IMR-90 (cell line): ENCODE measurements at regions not wholly inside any gene's neighbourhood (a gene's known extent, or its start where the extent isn't known, plus 50 kb on each side); places are given as distances from the start of the nearest gene placed in this dataset.

Source experiments
- ATAC-seq: fragments of 200-7000 bp; cut with Tn5 transposase; 2 replicates; pipeline ENCODE4 v1.9.1; 2020; ENCODE audit warnings: low read depth, mild to moderate bottlenecking, moderate library complexity
- BruUV-seq: library from RNA; stranded (reverse); fragments of 400-500 nt; replicated peaks from 2 replicates; lab custom pipeline; 2021; lab: Mats Ljungman, UMichigan
- CTCF ChIA-PET: fragments of 300-600 bp; formaldehyde crosslinking; extraction: SDS; loops from one replicate; lab custom pipeline; 2021; ENCODE audit warnings: antibody characterized with exemption; lab: Yijun Ruan, JAX
- POLR2A ChIA-PET: fragments of 300-600 bp; sonication (Branson Sonifier 250); formaldehyde crosslinking; loops from one replicate; lab custom pipeline; 2022; ENCODE audit warnings: antibody characterized with exemption; ENCODE audit not compliant: unreplicated experiment; lab: Charles Lee
- DNase-seq: peaks from one replicate; pipeline ENCODE4 v3.0.0; 2013
- H2AFZ ChIP-seq: replicated peaks from 2 replicates; pipeline ENCODE3; 2013; ENCODE audit warnings: low read length, mild to moderate bottlenecking; ENCODE audit not compliant: poor library complexity
- H2AK5ac ChIP-seq: 2 replicates; pipeline ENCODE4 v1.6.1; 2013; ENCODE audit warnings: low read depth, low read length, inconsistent platforms
- H2AK9ac ChIP-seq: replicated peaks from 2 replicates; pipeline ENCODE3; 2013; ENCODE audit warnings: mild to moderate bottlenecking, low read depth, low read length, moderate library complexity; ENCODE audit not compliant: poor library complexity
- H2BK120ac ChIP-seq: 2 replicates; pipeline ENCODE4 v1.6.1; 2013; ENCODE audit warnings: low read depth, low read length, inconsistent platforms
- H2BK15ac ChIP-seq: 3 replicates; pipeline ENCODE4 v1.6.1; 2013; ENCODE audit warnings: low read depth, low read length, inconsistent platforms
- H2BK20ac ChIP-seq: 2 replicates; pipeline ENCODE4 v1.6.1; 2013; ENCODE audit warnings: low read depth, mild to moderate bottlenecking, inconsistent platforms, low read length, moderate library complexity
- H2BK5ac ChIP-seq: 2 replicates; pipeline ENCODE4 v1.6.1; 2013; ENCODE audit warnings: mild to moderate bottlenecking, low read depth, low read length, inconsistent platforms; ENCODE audit not compliant: poor library complexity, severe bottlenecking
- H3K14ac ChIP-seq: replicated peaks from 2 replicates; pipeline ENCODE4 v1.6.1; 2013; ENCODE audit warnings: low read depth, low read length, inconsistent platforms
- H3K18ac ChIP-seq: 2 replicates; pipeline ENCODE4 v1.6.1; 2013; ENCODE audit warnings: low read depth, low read length, control low read depth
- H3K23ac ChIP-seq: 2 replicates; pipeline ENCODE4 v1.6.1; 2013; ENCODE audit warnings: low read depth, low read length, inconsistent platforms
- H3K27ac ChIP-seq: 2 replicates; pipeline ENCODE4 v1.5.1; 2013; ENCODE audit warnings: mild to moderate bottlenecking, control low read depth, low read length; ENCODE audit not compliant: insufficient read depth
- H3K27me3 ChIP-seq: 2 replicates; pipeline ENCODE4 v1.6.1; 2013; ENCODE audit warnings: low read length; ENCODE audit not compliant: control insufficient read depth, insufficient read depth
- H3K36me3 ChIP-seq: 2 replicates; pipeline ENCODE4 v1.6.1; 2013; ENCODE audit warnings: low read length, mixed read lengths; ENCODE audit not compliant: control insufficient read depth, insufficient read depth
- H3K4ac ChIP-seq: 2 replicates; pipeline ENCODE4 v1.6.1; 2013; ENCODE audit warnings: low read depth, low read length, inconsistent platforms
- H3K4me1 ChIP-seq: 2 replicates; pipeline ENCODE4 v1.6.1; 2013; ENCODE audit warnings: low read length, mixed read lengths; ENCODE audit not compliant: control insufficient read depth, insufficient read depth
- H3K4me2 ChIP-seq: 2 replicates; pipeline ENCODE4 v1.6.1; 2013; ENCODE audit warnings: low read depth, mild to moderate bottlenecking, control low read depth, low read length, moderate library complexity
- H3K4me3 ChIP-seq: 2 replicates; pipeline ENCODE4 v1.5.1; 2013; ENCODE audit warnings: low read depth, mild to moderate bottlenecking, control low read depth, low read length, moderate library complexity; ENCODE audit not compliant: insufficient read depth
- H3K56ac ChIP-seq: 2 replicates; pipeline ENCODE4 v1.6.1; 2013; ENCODE audit warnings: low read length, inconsistent platforms; ENCODE audit not compliant: insufficient read depth; ENCODE audit errors: extremely low read depth
- H3K79me1 ChIP-seq, 2 experiments: 2 replicates each; pipeline ENCODE4 v1.6.1; 2013; ENCODE audit warnings: low read length in 2 of 2, inconsistent platforms in 1 of 2, low read depth in 1 of 2
- H3K9ac ChIP-seq: 2 replicates; pipeline ENCODE4 v1.6.1; 2013; ENCODE audit warnings: low read depth, low read length, control low read depth
- H3K9me1 ChIP-seq: 2 replicates; pipeline ENCODE4 v1.6.1; 2013; ENCODE audit warnings: low read length, inconsistent platforms; ENCODE audit not compliant: insufficient read depth
- H3K9me3 ChIP-seq: 2 replicates; pipeline ENCODE4 v1.6.1; 2013; ENCODE audit warnings: low read length; ENCODE audit not compliant: control insufficient read depth, insufficient read depth
- H4K20me1 ChIP-seq: 2 replicates; pipeline ENCODE4 v1.6.1; 2013; ENCODE audit warnings: low read length, inconsistent platforms; ENCODE audit not compliant: insufficient read depth
- H4K5ac ChIP-seq: 2 replicates; pipeline ENCODE4 v1.6.1; 2013; ENCODE audit warnings: mild to moderate bottlenecking, low read depth, low read length, control low read depth
- H4K8ac ChIP-seq, 2 experiments: 2 replicates each; pipeline ENCODE4 v1.6.1; 2013; ENCODE audit warnings: low read depth in 2 of 2, low read length in 2 of 2, control low read depth in 1 of 2, inconsistent platforms in 1 of 2
- H4K91ac ChIP-seq: 2 replicates; pipeline ENCODE4 v1.6.1; 2013; ENCODE audit warnings: low read depth, low read length, inconsistent platforms; ENCODE audit not compliant: insufficient read depth
- BHLHE40 ChIP-seq: fragments of 150-350 bp; IDR thresholded peaks from 2 replicates; pipeline ENCODE4 v1.6.1; 2016; ENCODE audit warnings: mild to moderate bottlenecking, low read depth, low read length
- CEBPB ChIP-seq: IDR thresholded peaks from 2 replicates; pipeline ENCODE4 v1.6.1; 2012; ENCODE audit warnings: low read depth, low read length, improper control_type of control experiment
- CHD1 ChIP-seq: IDR thresholded peaks from 2 replicates; pipeline ENCODE4 v1.6.1; 2012; ENCODE audit warnings: low read depth, low read length, improper control_type of control experiment
- FOS ChIP-seq: fragments of 150-350 bp; IDR thresholded peaks from 2 replicates; pipeline ENCODE4 v1.6.1; 2016; ENCODE audit warnings: low read depth, low read length
- MAFK ChIP-seq: IDR thresholded peaks from 2 replicates; pipeline ENCODE4 v1.6.1; 2012; ENCODE audit warnings: low read depth, low read length, improper control_type of control experiment
- MAZ ChIP-seq: IDR thresholded peaks from 2 replicates; pipeline ENCODE4 v1.6.1; 2012; ENCODE audit warnings: low read depth, mild to moderate bottlenecking, low read length, improper control_type of control experiment, moderate library complexity, borderline replicate concordance
- MXI1 ChIP-seq: IDR thresholded peaks from 2 replicates; pipeline ENCODE4 v1.6.1; 2012; ENCODE audit warnings: low read depth, mild to moderate bottlenecking, low read length, moderate library complexity, borderline replicate concordance
- NFE2L2 ChIP-seq: fragments of 150-350 bp; IDR thresholded peaks from 2 replicates; pipeline ENCODE4 v1.6.1; 2016; ENCODE audit warnings: low read depth, mild to moderate bottlenecking, low read length
- POLR2A ChIP-seq: IDR thresholded peaks from 2 replicates; pipeline ENCODE4 v1.6.1; 2012; ENCODE audit warnings: mild to moderate bottlenecking, low read depth, low read length
- RAD21 ChIP-seq: IDR thresholded peaks from 2 replicates; pipeline ENCODE4 v1.6.1; 2012; ENCODE audit warnings: low read length, improper control_type of control experiment
- RCOR1 ChIP-seq: IDR thresholded peaks from 2 replicates; pipeline ENCODE4 v1.6.1; 2012; ENCODE audit warnings: mild to moderate bottlenecking, low read length, improper control_type of control experiment; ENCODE audit not compliant: insufficient replicate concordance
- RFX5 ChIP-seq: IDR thresholded peaks from 2 replicates; pipeline ENCODE4 v1.8.0; 2012; ENCODE audit warnings: low read depth, mild to moderate bottlenecking, low read length, moderate library complexity
- SMC3 ChIP-seq: fragments of 150-350 bp; IDR thresholded peaks from 2 replicates; pipeline ENCODE4 v1.6.1; 2016; ENCODE audit warnings: low read depth, mild to moderate bottlenecking, antibody characterized with exemption, low read length, moderate library complexity
- WGBS, 2 experiments: methylation state at CpG; one replicate each; pipeline versions ENCODE4 v1.1.5 to v1.1.7; 2013; ENCODE audit warnings: missing lambda C conversion rate in 2 of 2; ENCODE audit not compliant: insufficient read length in 1 of 2; ENCODE audit errors: extremely low coverage in 2 of 2; 5-methylcytosine and 5-hydroxymethylcytosine counted together
- dilution Hi-C: fragments of 300-500 bp; cut with HindIII; formaldehyde crosslinking; loops from one replicate; pipeline ENCODE4 v1.14.3; 2018; ENCODE audit warnings: low sequenced_read_pairs; ENCODE audit not compliant: unreplicated experiment
- in situ Hi-C: fragments of 300-500 bp; cut with MboI; formaldehyde crosslinking; loops from 3 replicates; pipeline ENCODE4 v1.14.3; 2019; ENCODE audit warnings: low sequenced_read_pairs, inconsistent platforms, mixed read lengths
- intact Hi-C: fragments of 100-400 bp; cut with micrococcal nuclease; formaldehyde crosslinking; loops from 2 replicates; pipeline ENCODE4 v1.10.0; 2022
- TF ChIP-seq, protein P1 (sequence below): fragments of 150-350 bp; IDR thresholded peaks from 2 replicates; pipeline ENCODE4 v1.6.1; 2017; ENCODE audit warnings: mild to moderate bottlenecking, antibody characterized with exemption, low read length, low read depth
- TF ChIP-seq, protein P2 (sequence below): fragments of 150-350 bp; IDR thresholded peaks from 2 replicates; pipeline ENCODE4 v1.6.1; 2016; ENCODE audit warnings: low read depth, mild to moderate bottlenecking, low read length, moderate library complexity, borderline replicate concordance
- TF ChIP-seq, protein P3 (sequence below): conservative IDR thresholded peaks from 2 replicates; pipeline ENCODE4 v1.5.1; 2012; ENCODE audit warnings: mild to moderate bottlenecking, low read depth, low read length, improper control_type of control experiment

DNA sequence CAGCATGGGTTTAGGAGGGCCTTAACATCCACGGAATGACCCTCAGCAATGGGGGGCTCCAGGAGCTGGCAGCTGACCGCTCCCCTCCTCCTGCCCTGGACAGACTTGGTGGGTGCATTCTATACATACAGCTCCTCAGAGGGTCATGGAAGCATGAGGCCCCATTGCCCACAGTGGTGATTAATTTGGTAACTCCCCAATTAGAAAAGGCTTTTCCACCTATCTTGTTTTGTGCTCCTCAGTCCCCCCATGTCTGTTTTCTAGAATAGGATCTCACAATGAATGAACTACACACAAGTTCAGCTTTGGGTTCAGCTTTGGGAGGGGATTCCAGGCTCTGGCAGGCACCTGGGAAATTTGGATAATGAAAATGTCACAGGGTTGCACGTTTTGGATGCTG is 707.8 kb downstream of the UQCRFS1 start:
- BruUV-seq = no TSS peak
- in situ Hi-C loops = no loop called here

More for the DNA sequence above, 707.8 kb downstream of the UQCRFS1 start:
- DNase-seq = no peak
- no peak overlapping the region for H3K27ac ChIP-seq
- no peak overlapping the region for H3K4me2 ChIP-seq
- H3K79me1 ChIP-seq = no peaks in the 10 kb centered on the region
- no peak overlapping the region for H2AK9ac ChIP-seq
- no peak overlapping the region for H4K91ac ChIP-seq
- TF ChIP-seq RAD21 (no peak), SMC3 (no peak), NFE2L2 (no peak), FOS (no peak), MAZ (no peak), RCOR1 (no peak), MAFK (no peak), RFX5 (no peak), CHD1 (no peak), MXI1 (no peak), CEBPB (no peak), BHLHE40 (no peak), POLR2A (no peak)
- TF ChIP-seq, protein P1, sequence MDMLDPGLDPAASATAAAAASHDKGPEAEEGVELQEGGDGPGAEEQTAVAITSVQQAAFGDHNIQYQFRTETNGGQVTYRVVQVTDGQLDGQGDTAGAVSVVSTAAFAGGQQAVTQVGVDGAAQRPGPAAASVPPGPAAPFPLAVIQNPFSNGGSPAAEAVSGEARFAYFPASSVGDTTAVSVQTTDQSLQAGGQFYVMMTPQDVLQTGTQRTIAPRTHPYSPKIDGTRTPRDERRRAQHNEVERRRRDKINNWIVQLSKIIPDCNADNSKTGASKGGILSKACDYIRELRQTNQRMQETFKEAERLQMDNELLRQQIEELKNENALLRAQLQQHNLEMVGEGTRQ = no peak
- TF ChIP-seq, protein P2, sequence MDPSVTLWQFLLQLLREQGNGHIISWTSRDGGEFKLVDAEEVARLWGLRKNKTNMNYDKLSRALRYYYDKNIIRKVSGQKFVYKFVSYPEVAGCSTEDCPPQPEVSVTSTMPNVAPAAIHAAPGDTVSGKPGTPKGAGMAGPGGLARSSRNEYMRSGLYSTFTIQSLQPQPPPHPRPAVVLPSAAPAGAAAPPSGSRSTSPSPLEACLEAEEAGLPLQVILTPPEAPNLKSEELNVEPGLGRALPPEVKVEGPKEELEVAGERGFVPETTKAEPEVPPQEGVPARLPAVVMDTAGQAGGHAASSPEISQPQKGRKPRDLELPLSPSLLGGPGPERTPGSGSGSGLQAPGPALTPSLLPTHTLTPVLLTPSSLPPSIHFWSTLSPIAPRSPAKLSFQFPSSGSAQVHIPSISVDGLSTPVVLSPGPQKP = no peak
- TF ChIP-seq, protein P3, sequence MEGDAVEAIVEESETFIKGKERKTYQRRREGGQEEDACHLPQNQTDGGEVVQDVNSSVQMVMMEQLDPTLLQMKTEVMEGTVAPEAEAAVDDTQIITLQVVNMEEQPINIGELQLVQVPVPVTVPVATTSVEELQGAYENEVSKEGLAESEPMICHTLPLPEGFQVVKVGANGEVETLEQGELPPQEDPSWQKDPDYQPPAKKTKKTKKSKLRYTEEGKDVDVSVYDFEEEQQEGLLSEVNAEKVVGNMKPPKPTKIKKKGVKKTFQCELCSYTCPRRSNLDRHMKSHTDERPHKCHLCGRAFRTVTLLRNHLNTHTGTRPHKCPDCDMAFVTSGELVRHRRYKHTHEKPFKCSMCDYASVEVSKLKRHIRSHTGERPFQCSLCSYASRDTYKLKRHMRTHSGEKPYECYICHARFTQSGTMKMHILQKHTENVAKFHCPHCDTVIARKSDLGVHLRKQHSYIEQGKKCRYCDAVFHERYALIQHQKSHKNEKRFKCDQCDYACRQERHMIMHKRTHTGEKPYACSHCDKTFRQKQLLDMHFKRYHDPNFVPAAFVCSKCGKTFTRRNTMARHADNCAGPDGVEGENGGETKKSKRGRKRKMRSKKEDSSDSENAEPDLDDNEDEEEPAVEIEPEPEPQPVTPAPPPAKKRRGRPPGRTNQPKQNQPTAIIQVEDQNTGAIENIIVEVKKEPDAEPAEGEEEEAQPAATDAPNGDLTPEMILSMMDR = no peak
- H3K9me1 ChIP-seq = no peaks in the 10 kb centered on the region
- no peaks in the 10 kb centered on the region for H3K27me3 ChIP-seq
- no peak overlapping the region for H3K18ac ChIP-seq
- WGBS, 2 experiments = no CpG with 5 or more reads among the region's 3 CpGs
- H3K14ac ChIP-seq = no peak overlapping the region
- dilution Hi-C loops (no loop called here), intact Hi-C loops (no loop called here)
- H4K5ac ChIP-seq = no peak overlapping the region
- H2BK120ac ChIP-seq = no peak overlapping the region
- no peak overlapping the region for H3K4me3 ChIP-seq
- CTCF ChIA-PET = no interaction called here
- H4K20me1 ChIP-seq = no peaks in the 10 kb centered on the region
- no peak overlapping the region for H2BK5ac ChIP-seq
- no peak overlapping the region for H2AK5ac ChIP-seq
- no peak overlapping the region for H4K8ac ChIP-seq
- H3K4me1 ChIP-seq = no peaks in the 10 kb centered on the region
- no peak for ATAC-seq
- H3K36me3 ChIP-seq = no peaks in the 10 kb centered on the region
- no peak overlapping the region for H3K9ac ChIP-seq
- H3K9me3 ChIP-seq = peaks cover 31% of the 10 kb centered on the region
- H2BK20ac ChIP-seq = no peak overlapping the region
- POLR2A ChIA-PET = no interaction called here
- no peak overlapping the region for H2BK15ac ChIP-seq
- no peak overlapping the region for H3K56ac ChIP-seq
- H3K4ac ChIP-seq = no peak overlapping the region
- H3K23ac ChIP-seq = no peak overlapping the region
- H2AFZ ChIP-seq = no peak overlapping the region
